ENCODE measurements at regions not wholly inside any gene's neighbourhood (a gene's known extent, or its start where the extent isn't known, plus 50 kb on each side); places are given as distances from the start of the nearest gene placed in this dataset.
A peak's percentile ranks its signal among the peaks of the same experiment; 100 is the strongest.
"Not testable (repeated sequence)": the region's sequence is repeated elsewhere in the genome, so short reads cannot be mapped to it uniquely, and the experiment has no call there.

DNA sequence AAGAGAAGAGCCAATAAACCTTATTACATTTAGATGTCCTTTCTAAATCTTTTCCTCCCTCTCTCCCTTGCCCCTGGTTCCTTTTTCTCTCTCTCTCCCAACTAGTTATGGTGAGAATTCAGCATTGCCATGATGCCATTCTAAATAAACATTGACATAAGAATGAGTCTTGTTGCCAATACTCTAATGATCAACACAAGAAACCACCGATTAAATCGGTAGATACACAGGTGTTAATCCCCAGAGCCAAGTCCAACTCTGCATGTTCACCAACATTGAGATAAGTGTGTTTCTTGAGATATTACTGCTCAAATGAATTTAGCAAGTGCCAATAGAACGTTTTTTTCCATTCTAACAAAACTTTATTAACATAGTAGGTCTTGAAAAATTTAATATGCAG is 412.1 kb downstream of the KCNJ2 start:
- Histone ChIP-seq H3K27me3 (no peaks in the 10 kb centered on the region), H3K9me3 (no peaks in the 10 kb centered on the region), H3K4me1 (no peaks in the 10 kb centered on the region), H3K4me3 (no peak overlapping the region), H3K27ac (no peak overlapping the region), H3K36me3 (no peaks in the 10 kb centered on the region)
- TF ChIP-seq POLR2A (IDR thresholded peaks at IDR 0.05), result no peak
- no peak for TF ChIP-seq POLR2AphosphoS5 (IDR thresholded peaks at IDR 0.05; ENCODE audit: insufficient read depth in 1 of 2, low read depth in 1 of 2)
- intact Hi-C loops (cut with DNase I), result no loop called here
- DNase-seq (ENCODE audit: extremely low spot score in 2 of 2), result no peak

DNA sequence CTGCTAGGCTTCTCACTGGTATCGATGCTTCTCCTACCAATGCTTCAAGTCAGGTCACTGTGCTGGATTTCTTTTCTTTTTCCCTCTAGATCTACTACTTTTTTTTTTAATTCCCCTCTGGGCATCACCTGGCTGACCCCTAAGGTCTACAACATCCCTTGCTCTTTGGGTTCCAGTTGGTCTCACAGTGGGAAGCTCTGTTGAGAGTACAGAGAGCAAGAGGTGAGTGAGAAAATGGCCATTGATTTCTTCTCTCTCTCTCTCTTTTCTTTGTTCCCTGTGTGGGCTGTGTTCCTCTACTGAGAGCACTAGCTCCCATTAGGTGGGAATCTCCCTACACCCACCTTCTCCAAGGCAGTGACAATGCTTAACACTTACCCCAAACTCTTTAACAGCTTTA is 413.4 kb downstream of the KCNJ2 start:
- TF ChIP-seq, protein P1, sequence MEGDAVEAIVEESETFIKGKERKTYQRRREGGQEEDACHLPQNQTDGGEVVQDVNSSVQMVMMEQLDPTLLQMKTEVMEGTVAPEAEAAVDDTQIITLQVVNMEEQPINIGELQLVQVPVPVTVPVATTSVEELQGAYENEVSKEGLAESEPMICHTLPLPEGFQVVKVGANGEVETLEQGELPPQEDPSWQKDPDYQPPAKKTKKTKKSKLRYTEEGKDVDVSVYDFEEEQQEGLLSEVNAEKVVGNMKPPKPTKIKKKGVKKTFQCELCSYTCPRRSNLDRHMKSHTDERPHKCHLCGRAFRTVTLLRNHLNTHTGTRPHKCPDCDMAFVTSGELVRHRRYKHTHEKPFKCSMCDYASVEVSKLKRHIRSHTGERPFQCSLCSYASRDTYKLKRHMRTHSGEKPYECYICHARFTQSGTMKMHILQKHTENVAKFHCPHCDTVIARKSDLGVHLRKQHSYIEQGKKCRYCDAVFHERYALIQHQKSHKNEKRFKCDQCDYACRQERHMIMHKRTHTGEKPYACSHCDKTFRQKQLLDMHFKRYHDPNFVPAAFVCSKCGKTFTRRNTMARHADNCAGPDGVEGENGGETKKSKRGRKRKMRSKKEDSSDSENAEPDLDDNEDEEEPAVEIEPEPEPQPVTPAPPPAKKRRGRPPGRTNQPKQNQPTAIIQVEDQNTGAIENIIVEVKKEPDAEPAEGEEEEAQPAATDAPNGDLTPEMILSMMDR (IDR thresholded peaks at IDR 0.05), result no peak
- TF ChIP-seq POLR2AphosphoS5 (IDR thresholded peaks at IDR 0.05; ENCODE audit: insufficient read depth in 1 of 2, low read depth in 1 of 2) (no peak), POLR2A (IDR thresholded peaks at IDR 0.05) (no peak)
- intact Hi-C loops (cut with DNase I), result no loop called here
- no peak for DNase-seq (ENCODE audit: extremely low spot score in 2 of 2)
- no peaks in the 10 kb centered on the region for H3K4me1 ChIP-seq
- H3K36me3 ChIP-seq, result no peaks in the 10 kb centered on the region
- H3K4me3 ChIP-seq, result no peak overlapping the region
- H3K27me3 ChIP-seq, result no peaks in the 10 kb centered on the region
- H3K27ac ChIP-seq, result no peak overlapping the region
- no peaks in the 10 kb centered on the region for H3K9me3 ChIP-seq

DNA sequence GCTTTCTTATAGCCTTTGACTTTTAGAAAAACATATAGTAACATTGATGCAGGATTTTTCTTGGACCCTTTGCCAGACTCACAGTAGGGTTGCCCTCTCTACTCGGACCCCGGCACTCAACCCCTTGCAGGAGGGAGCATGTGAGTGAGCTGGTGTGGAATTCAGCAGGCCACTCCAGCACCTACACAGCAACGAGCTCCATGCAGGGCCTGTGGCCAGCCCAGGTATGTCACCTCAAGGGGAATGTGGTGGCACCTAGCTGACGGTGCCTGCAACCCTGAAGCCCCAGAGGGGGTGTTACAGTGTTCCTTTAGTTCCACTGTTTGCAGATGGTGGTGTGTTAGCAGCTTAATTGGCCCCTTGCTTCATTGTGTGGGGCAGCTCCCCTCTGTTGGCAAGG is 414.9 kb downstream of the KCNJ2 start:
- H3K4me3 ChIP-seq, result no peak overlapping the region
- no peak overlapping the region for H3K27ac ChIP-seq
- no peaks in the 10 kb centered on the region for H3K9me3 ChIP-seq
- TF ChIP-seq POLR2A (IDR thresholded peaks at IDR 0.05) (no peak), POLR2AphosphoS5 (IDR thresholded peaks at IDR 0.05; ENCODE audit: insufficient read depth in 1 of 2, low read depth in 1 of 2) (no peak)
- TF ChIP-seq, protein P1 (IDR thresholded peaks at IDR 0.05), result no peak
- H3K27me3 ChIP-seq, result no peaks in the 10 kb centered on the region
- DNase-seq (ENCODE audit: extremely low spot score in 2 of 2), result no peak
- H3K36me3 ChIP-seq, result no peaks in the 10 kb centered on the region
- intact Hi-C loops (cut with DNase I), result no loop called here
- no peaks in the 10 kb centered on the region for H3K4me1 ChIP-seq

DNA sequence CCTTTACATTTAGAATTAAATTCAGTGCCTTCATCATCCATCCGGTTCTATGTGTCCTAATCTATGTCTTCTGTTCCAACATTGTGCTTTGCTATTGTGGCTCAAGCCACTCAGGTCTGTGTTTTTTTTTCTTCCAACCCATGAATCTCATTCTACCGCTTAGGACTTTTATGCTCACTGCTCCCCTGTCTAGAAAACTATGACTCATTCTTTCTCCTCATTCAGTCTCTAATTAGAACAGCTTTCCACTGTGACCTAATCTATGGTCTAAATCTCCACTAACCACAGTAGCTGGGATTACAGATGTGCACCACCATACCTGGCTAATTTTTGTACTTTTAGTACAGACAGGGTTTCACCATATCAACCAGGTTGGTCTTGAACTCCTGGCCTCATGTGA is 418.7 kb downstream of the KCNJ2 start:
- intact Hi-C loops (cut with DNase I), result no loop called here
- Histone ChIP-seq H3K4me1 (no peaks in the 10 kb centered on the region), H3K9me3 (no peaks in the 10 kb centered on the region), H3K36me3 (no peaks in the 10 kb centered on the region), H3K27me3 (no peaks in the 10 kb centered on the region), H3K4me3 (no peak overlapping the region), H3K27ac (no peak overlapping the region)
- no peak for TF ChIP-seq POLR2AphosphoS5 (IDR thresholded peaks at IDR 0.05; ENCODE audit: insufficient read depth in 1 of 2, low read depth in 1 of 2)
- TF ChIP-seq, protein P1 (IDR thresholded peaks at IDR 0.05), result no peak
- no peak for TF ChIP-seq POLR2A (IDR thresholded peaks at IDR 0.05)
- DNase-seq (ENCODE audit: extremely low spot score in 2 of 2), result no peak

DNA sequence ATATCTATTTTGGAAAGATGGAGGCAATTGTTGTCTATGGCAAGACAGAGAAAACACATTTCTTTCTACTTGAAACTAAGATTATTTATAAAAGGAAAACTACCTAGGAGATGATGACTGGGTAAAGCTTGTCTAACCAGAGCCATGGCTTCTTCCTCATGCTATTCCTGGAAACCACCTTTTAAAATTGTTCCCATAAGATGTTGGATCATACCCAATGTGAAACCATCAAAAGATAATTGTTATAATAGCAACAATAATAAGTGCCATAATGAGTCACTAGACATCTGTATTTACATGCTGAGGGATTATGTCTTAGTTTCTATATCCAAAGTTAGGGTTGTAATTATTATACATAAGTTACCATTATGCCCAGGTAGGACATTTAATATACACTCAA is 428.4 kb downstream of the KCNJ2 start:
- H3K27me3 ChIP-seq, result no peaks in the 10 kb centered on the region
- intact Hi-C loops (cut with DNase I), result no loop called here
- no peak overlapping the region for H3K27ac ChIP-seq
- H3K4me1 ChIP-seq, result no peaks in the 10 kb centered on the region
- peak in 1 of 2 donors; percentile 73 for TF ChIP-seq POLR2AphosphoS5 (IDR thresholded peaks at IDR 0.05; ENCODE audit: insufficient read depth in 1 of 2, low read depth in 1 of 2)
- no peak for TF ChIP-seq POLR2A (IDR thresholded peaks at IDR 0.05)
- TF ChIP-seq, protein P1 (IDR thresholded peaks at IDR 0.05), result no peak
- H3K4me3 ChIP-seq, result no peak overlapping the region
- H3K36me3 ChIP-seq, result no peaks in the 10 kb centered on the region
- H3K9me3 ChIP-seq, result no peaks in the 10 kb centered on the region
- no peak for DNase-seq (ENCODE audit: extremely low spot score in 2 of 2)

DNA sequence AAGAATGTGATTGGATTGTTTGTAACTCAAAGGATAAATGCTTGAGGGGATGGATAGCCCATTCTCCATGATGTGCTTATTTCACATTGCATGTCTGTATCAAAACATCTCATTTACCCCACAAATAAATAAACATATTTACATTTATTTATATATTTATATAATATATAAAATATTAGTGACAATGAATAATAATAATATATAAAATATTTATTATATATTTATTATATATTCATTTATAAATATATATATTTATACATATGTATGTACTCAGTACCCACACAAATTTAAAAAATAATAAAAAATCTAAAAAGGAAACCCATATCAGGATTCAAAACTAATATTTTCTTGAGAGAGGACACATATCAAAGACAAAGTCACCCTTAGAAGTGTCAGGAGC is 429.9 kb downstream of the KCNJ2 start:
- no peaks in the 10 kb centered on the region for H3K9me3 ChIP-seq
- no peak overlapping the region for H3K27ac ChIP-seq
- no peaks in the 10 kb centered on the region for H3K4me1 ChIP-seq
- no peaks in the 10 kb centered on the region for H3K27me3 ChIP-seq
- DNase-seq (ENCODE audit: extremely low spot score in 2 of 2), result no peak
- H3K4me3 ChIP-seq, result no peak overlapping the region
- H3K36me3 ChIP-seq, result no peaks in the 10 kb centered on the region
- intact Hi-C loops (cut with DNase I), result no loop called here
- TF ChIP-seq POLR2A (IDR thresholded peaks at IDR 0.05), result no peak
- TF ChIP-seq POLR2AphosphoS5 (IDR thresholded peaks at IDR 0.05; ENCODE audit: insufficient read depth in 1 of 2, low read depth in 1 of 2), result no peak
- TF ChIP-seq, protein P1 (IDR thresholded peaks at IDR 0.05), result no peak

DNA sequence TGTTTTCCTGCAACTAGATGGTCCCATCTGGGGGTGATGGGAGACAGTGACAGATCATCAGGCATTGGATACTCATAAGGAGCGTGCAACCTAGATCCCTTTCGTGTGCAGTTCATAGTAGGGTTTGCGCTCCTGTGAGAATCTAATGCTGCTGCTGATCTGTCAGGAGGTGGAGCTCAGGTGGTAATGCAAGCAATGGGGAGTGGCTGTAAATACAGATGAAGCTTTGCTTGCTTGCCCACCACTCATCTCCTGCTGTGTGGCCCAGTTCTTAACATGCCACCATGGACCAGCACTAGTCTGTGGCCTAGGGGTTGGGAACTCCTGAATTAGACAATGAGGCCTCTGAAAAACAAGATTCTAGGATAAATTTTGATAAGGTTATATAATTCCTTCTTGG is 430.6 kb downstream of the KCNJ2 start:
- H3K4me3 ChIP-seq; H3K27ac ChIP-seq; H3K27me3 ChIP-seq; H3K9me3 ChIP-seq; H3K4me1 ChIP-seq; H3K36me3 ChIP-seq; DNase-seq (ENCODE audit: extremely low spot score in 2 of 2); intact Hi-C loops (cut with DNase I): not testable (repeated sequence)

All from vagina (tissue), 2 donors.